PC-3 (cell line): ENCODE measurements at regions not wholly inside any gene's neighbourhood (a gene's known extent, or its start where the extent isn't known, plus 50 kb on each side); places are given as distances from the start of the nearest gene placed in this dataset.

Source experiments
- ATAC-seq: fragments of 200-7000 bp; cut with Tn5 transposase; 2 replicates; pipeline ENCODE4 v1.9.1; 2020; ENCODE audit warnings: mild to moderate bottlenecking, moderate library complexity
- BruUV-seq: library from RNA; stranded (reverse); fragments of 400-500 nt; replicated peaks from 2 replicates; lab custom pipeline; 2021; lab: Mats Ljungman, UMichigan
- CTCF ChIA-PET: fragments of 300-600 bp; sonication (Branson Sonifier 250); formaldehyde crosslinking; loops from one replicate; lab custom pipeline; 2022; ENCODE audit warnings: antibody characterized with exemption; lab: Charles Lee
- POLR2A ChIA-PET: fragments of 300-600 bp; sonication (Branson Sonifier 250); formaldehyde crosslinking; loops from one replicate; lab custom pipeline; 2022; ENCODE audit warnings: antibody characterized with exemption; ENCODE audit not compliant: unreplicated experiment; lab: Charles Lee
- DNase-seq: peaks from one replicate; pipeline ENCODE4 v3.0.0-alpha.2; 2015
- H2AFZ ChIP-seq: fragments of 300-600 bp; sonication (generic); 2 replicates; pipeline ENCODE4 v1.6.0; 2016; ENCODE audit warnings: antibody characterized with exemption, low read length
- H3F3A ChIP-seq: fragments of 300-600 bp; sonication (generic); one replicate; pipeline ENCODE4 v1.6.0; 2017; ENCODE audit warnings: antibody characterized with exemption, low read length, control low read depth, mild to moderate bottlenecking; ENCODE audit not compliant: unreplicated experiment
- H3K27ac ChIP-seq: fragments of 300-600 bp; sonication (generic); 2 replicates; pipeline ENCODE4 v1.5.1; 2016; ENCODE audit warnings: mild to moderate bottlenecking, low read length
- H3K27me3 ChIP-seq: fragments of 300-600 bp; sonication (generic); 2 replicates; pipeline ENCODE4 v1.6.1; 2016; ENCODE audit warnings: low read length, mixed read lengths
- H3K36me3 ChIP-seq: fragments of 300-600 bp; sonication (generic); 2 replicates; pipeline ENCODE4 v1.6.1; 2016; ENCODE audit warnings: low read depth, mixed run types, low read length, mixed read lengths
- H3K4me1 ChIP-seq: fragments of 300-600 bp; sonication (generic); 2 replicates; pipeline ENCODE4 v1.5.1; 2016; ENCODE audit warnings: low read length; ENCODE audit not compliant: insufficient read depth
- H3K4me2 ChIP-seq: fragments of 300-600 bp; sonication (generic); 2 replicates; pipeline ENCODE4 v1.6.0; 2016; ENCODE audit warnings: low read length
- H3K4me3 ChIP-seq: fragments of 300-600 bp; sonication (generic); 2 replicates; pipeline ENCODE4 v1.5.1; 2016; ENCODE audit warnings: mild to moderate bottlenecking, low read length, mixed read lengths
- H3K79me2 ChIP-seq: fragments of 300-600 bp; sonication (generic); 2 replicates; pipeline ENCODE4 v1.6.1; 2017; ENCODE audit warnings: low read length, mixed read lengths
- H3K9ac ChIP-seq: fragments of 300-600 bp; sonication (generic); 2 replicates; pipeline ENCODE4 v1.6.0; 2016; ENCODE audit warnings: mild to moderate bottlenecking, low read length
- H3K9me2 ChIP-seq: fragments of 300-600 bp; sonication (generic); replicated peaks from 2 replicates; pipeline ENCODE4 v1.6.1; 2016; ENCODE audit warnings: mixed run types, low read length, mixed read lengths
- H3K9me3 ChIP-seq: fragments of 300-600 bp; sonication (generic); 2 replicates; pipeline ENCODE4 v1.6.1; 2016; ENCODE audit warnings: low read length, mixed read lengths
- H4K20me1 ChIP-seq: fragments of 300-600 bp; sonication (generic); 2 replicates; pipeline ENCODE4 v1.6.1; 2016; ENCODE audit warnings: low read length, mixed read lengths
- CTCF ChIP-seq: fragments of 300-600 bp; sonication (generic); conservative IDR thresholded peaks from 2 replicates; pipeline ENCODE4 v1.5.1; 2017; ENCODE audit warnings: antibody characterized with exemption, low read depth, mild to moderate bottlenecking, low read length
- EZH2 ChIP-seq: fragments of 300-600 bp; sonication (generic); IDR thresholded peaks from one replicate; pipeline ENCODE4 v1.6.1; 2017; ENCODE audit warnings: antibody characterized with exemption, mild to moderate bottlenecking, low read length; ENCODE audit not compliant: unreplicated experiment
- EZH2phosphoT487 ChIP-seq: fragments of 300-600 bp; sonication (generic); IDR thresholded peaks from 2 replicates; pipeline ENCODE4 v1.6.1; 2018; ENCODE audit warnings: mild to moderate bottlenecking, antibody characterized with exemption, low read length, borderline replicate concordance
- intact Hi-C: fragments of 100-400 bp; cut with micrococcal nuclease; formaldehyde crosslinking; loops from 2 replicates; pipeline ENCODE4 v1.9.0; 2023

GRCh38 chr7:63931057-63931600 lies 67.5 kb upstream of the ZNF722 start:
- no peak for DNase-seq
- TF ChIP-seq EZH2, result no peak
- TF ChIP-seq CTCF, result no peak
- TF ChIP-seq EZH2phosphoT487, result no peak
- H3K9me2 ChIP-seq, result no peaks in the 10 kb centered on the region
- no peak overlapping the region for H3K4me3 ChIP-seq
- POLR2A ChIA-PET, result no interaction called here
- H2AFZ ChIP-seq, result no peak overlapping the region
- no peaks in the 10 kb centered on the region for H3K27me3 ChIP-seq
- no peak overlapping the region for H3K9ac ChIP-seq
- no peak overlapping the region for H3K4me2 ChIP-seq
- no TSS peak for BruUV-seq
- no peaks in the 10 kb centered on the region for H3K4me1 ChIP-seq
- H3K9me3 ChIP-seq, result no peaks in the 10 kb centered on the region
- no peaks in the 10 kb centered on the region for H4K20me1 ChIP-seq
- H3K79me2 ChIP-seq, result no peaks in the 10 kb centered on the region
- intact Hi-C loops, result no loop called here
- ATAC-seq, result no peak
- no peaks in the 10 kb centered on the region for H3F3A ChIP-seq
- CTCF ChIA-PET, result no interaction called here
- H3K27ac ChIP-seq, result no peak overlapping the region
- H3K36me3 ChIP-seq, result no peaks in the 10 kb centered on the region

DNA sequence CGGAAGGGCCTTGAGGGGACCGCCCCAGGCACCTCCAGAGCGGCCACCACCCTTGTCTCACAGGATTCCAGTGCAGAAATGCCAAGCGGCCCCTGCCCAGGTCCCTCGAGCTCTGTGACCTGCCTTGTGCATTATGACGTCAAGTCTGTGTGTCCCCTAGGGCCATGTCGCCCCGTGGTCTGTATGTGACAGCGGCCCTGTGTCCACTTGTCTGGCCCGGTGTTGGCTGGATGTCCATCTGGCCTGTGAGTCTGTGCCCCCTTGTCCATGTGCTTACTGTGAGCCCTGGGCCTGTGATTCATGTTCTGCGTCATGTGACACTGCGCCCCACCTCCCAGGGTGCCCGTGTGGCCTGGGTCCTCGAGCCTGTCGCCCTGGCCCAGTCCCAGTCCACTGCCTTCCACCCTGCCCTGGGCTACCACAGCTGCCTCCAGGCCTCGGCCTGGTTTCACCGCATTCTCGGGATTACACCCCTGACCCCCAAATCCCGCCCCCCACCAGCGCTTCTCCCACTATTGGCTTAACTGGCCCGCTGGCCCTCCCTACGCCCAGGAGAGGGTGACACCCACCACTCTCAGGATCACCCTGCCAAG lies 66.6 kb upstream of the ZNF722 start:
- ATAC-seq (no peak), DNase-seq (no peak)
- ChIA-PET CTCF (no interaction called here), POLR2A (no interaction called here)
- Histone ChIP-seq H3K36me3 (no peaks in the 10 kb centered on the region), H3K9me3 (no peaks in the 10 kb centered on the region), H3K79me2 (no peaks in the 10 kb centered on the region), H3K27me3 (no peaks in the 10 kb centered on the region), H3K4me3 (no peak overlapping the region), H3K4me2 (no peak overlapping the region), H3K9me2 (no peaks in the 10 kb centered on the region), H2AFZ (no peak overlapping the region), H3K27ac (no peak overlapping the region), H4K20me1 (no peaks in the 10 kb centered on the region), H3K4me1 (no peaks in the 10 kb centered on the region), H3F3A (no peaks in the 10 kb centered on the region), H3K9ac (no peak overlapping the region)
- intact Hi-C loops, result no loop called here
- TF ChIP-seq CTCF (no peak), EZH2phosphoT487 (no peak), EZH2 (no peak)
- no TSS peak for BruUV-seq
